Liver (tissue), 3 donors: ENCODE measurements at regions not wholly inside any gene's neighbourhood (a gene's known extent, or its start where the extent isn't known, plus 50 kb on each side); places are given as distances from the start of the nearest gene placed in this dataset.

Source experiments
- HNF4G ChIP-seq: IDR thresholded peaks from 2 replicates; pipeline ENCODE4 v1.6.1; 2016; ENCODE audit warnings: antibody characterized with exemption
- JUND ChIP-seq, 2 donors: IDR thresholded peaks; 2 replicates each; pipeline ENCODE4 v1.6.1; 2016; ENCODE audit warnings: antibody characterized with exemption in 2 of 2
- RAD21 ChIP-seq, 2 donors: IDR thresholded peaks; 2 replicates each; pipeline ENCODE4 v1.6.1; 2016; ENCODE audit warnings: antibody characterized with exemption in 2 of 2, mild to moderate bottlenecking in 2 of 2
- RXRA ChIP-seq, 2 donors: IDR thresholded peaks; 2 replicates each; pipeline ENCODE4 v1.6.1; 2017 to 2018; ENCODE audit warnings: antibody characterized with exemption in 2 of 2, mild to moderate bottlenecking in 1 of 2
- SP1 ChIP-seq: IDR thresholded peaks from 2 replicates; pipeline ENCODE4 v1.6.1; 2018; ENCODE audit warnings: antibody characterized with exemption, mild to moderate bottlenecking
- TAF1 ChIP-seq: conservative IDR thresholded peaks from 2 replicates; pipeline ENCODE4 v1.6.1; 2016; ENCODE audit warnings: antibody characterized with exemption, mild to moderate bottlenecking
- TF ChIP-seq, protein P1 (sequence below): fragments of 150-350 bp; IDR thresholded peaks from 2 replicates; pipeline ENCODE4 v1.5.1; 2017; ENCODE audit warnings: improper control_type of control experiment, low read depth, low read length; ENCODE audit not compliant: missing input control
- donor health status: healthy.
- donor health status: healthy.

DNA sequence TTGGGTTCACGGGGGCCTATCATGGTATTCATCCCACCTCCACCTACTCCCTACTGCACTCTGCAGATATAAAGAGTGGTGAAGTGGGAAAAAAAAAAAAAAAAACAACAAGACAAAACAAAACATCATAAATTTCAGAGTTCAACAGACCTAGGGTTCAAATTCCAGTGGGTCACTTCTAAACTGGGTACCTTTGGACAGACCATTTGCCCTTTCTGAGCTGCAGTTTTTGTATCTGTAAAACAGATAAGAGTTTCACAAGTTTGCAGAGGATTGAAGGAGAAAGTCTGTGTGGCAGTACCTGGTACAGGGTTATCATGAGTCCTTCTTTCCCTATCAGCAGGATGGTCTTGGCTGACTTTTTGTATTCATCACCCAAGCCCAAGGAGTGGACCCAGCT lies 211.2 kb upstream of the EEA1 start:
- TF ChIP-seq, protein P1, sequence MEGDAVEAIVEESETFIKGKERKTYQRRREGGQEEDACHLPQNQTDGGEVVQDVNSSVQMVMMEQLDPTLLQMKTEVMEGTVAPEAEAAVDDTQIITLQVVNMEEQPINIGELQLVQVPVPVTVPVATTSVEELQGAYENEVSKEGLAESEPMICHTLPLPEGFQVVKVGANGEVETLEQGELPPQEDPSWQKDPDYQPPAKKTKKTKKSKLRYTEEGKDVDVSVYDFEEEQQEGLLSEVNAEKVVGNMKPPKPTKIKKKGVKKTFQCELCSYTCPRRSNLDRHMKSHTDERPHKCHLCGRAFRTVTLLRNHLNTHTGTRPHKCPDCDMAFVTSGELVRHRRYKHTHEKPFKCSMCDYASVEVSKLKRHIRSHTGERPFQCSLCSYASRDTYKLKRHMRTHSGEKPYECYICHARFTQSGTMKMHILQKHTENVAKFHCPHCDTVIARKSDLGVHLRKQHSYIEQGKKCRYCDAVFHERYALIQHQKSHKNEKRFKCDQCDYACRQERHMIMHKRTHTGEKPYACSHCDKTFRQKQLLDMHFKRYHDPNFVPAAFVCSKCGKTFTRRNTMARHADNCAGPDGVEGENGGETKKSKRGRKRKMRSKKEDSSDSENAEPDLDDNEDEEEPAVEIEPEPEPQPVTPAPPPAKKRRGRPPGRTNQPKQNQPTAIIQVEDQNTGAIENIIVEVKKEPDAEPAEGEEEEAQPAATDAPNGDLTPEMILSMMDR: no peak
- TF ChIP-seq TAF1: no peak
- no peak for TF ChIP-seq SP1
- TF ChIP-seq HNF4G: peak; percentile 58
- TF ChIP-seq JUND (IDR thresholded peaks at IDR 0.05): no peak
- TF ChIP-seq RXRA (IDR thresholded peaks at IDR 0.05): peak; percentile 35 to 48
- TF ChIP-seq RAD21 (IDR thresholded peaks at IDR 0.05): no peak
